ENCODE measurements at regions not wholly inside any gene's neighbourhood (a gene's known extent, or its start where the extent isn't known, plus 50 kb on each side); places are given as distances from the start of the nearest gene placed in this dataset.

- Histone ChIP-seq H3K4me1 (peaks cover 4 to 19% (median 13%) of the 10 kb centered on the region in 4 donors), H3K9me3 (no peaks in the 10 kb centered on the region), H3K4me3 (no peak overlapping the region), H3K36me3 (no peaks in the 10 kb centered on the region), H3K27ac (peak overlapping the region in 3 of 4 donors; percentile 10 to 35 (median 35)), H3K27me3 (no peaks in the 10 kb centered on the region)
- WGBS, 2 donors (ENCODE audit: low coverage in 1 of 2) = 50 to 74% methylated on average over 2 to 5 of the region's 5 CpGs
- DNase-seq = no peak
- in situ Hi-C loops (cut with MboI; ENCODE audit: low pct_ligation_motif_present in 1 of 4, low pct_unique_long_range_greater_than_20kb in 1 of 4, low sequenced_read_pairs in 3 of 4) (no loop called here), intact Hi-C loops (cut with DNase I; ENCODE audit: low total_unique reads) (no loop called here)
- TF ChIP-seq POLR2AphosphoS5 (IDR thresholded peaks at IDR 0.05) (no peak), CTCF (IDR thresholded peaks at IDR 0.05) (no peak), EP300 (IDR thresholded peaks at IDR 0.05; ENCODE audit: low read depth) (no peak), POLR2A (IDR thresholded peaks at IDR 0.05) (no peak)
Measured at GRCh38 chr2:120802158-120802557, 66.5 kb downstream of the GLI2 start.

- Histone ChIP-seq H3K27me3 (no peaks in the 10 kb centered on the region), H3K36me3 (no peaks in the 10 kb centered on the region), H3K9me3 (no peaks in the 10 kb centered on the region), H3K4me3 (no peak overlapping the region), H3K4me1 (peaks cover 4 to 19% (median 13%) of the 10 kb centered on the region in 4 donors), H3K27ac (peak overlapping the region in 3 of 4 donors; percentile 10 to 35 (median 35))
- intact Hi-C loops (cut with DNase I; ENCODE audit: low total_unique reads) = no loop called here
- in situ Hi-C loops (cut with MboI; ENCODE audit: low pct_ligation_motif_present in 1 of 4, low pct_unique_long_range_greater_than_20kb in 1 of 4, low sequenced_read_pairs in 3 of 4) = no loop called here
- TF ChIP-seq CTCF (IDR thresholded peaks at IDR 0.05) = no peak
- TF ChIP-seq POLR2A (IDR thresholded peaks at IDR 0.05) = no peak
- no peak for TF ChIP-seq EP300 (IDR thresholded peaks at IDR 0.05; ENCODE audit: low read depth)
- no peak for TF ChIP-seq POLR2AphosphoS5 (IDR thresholded peaks at IDR 0.05)
- WGBS, 2 donors (ENCODE audit: low coverage in 1 of 2) = 78% methylated on average over 3 of the region's 3 CpGs; no CpG with 5 or more reads in 1 of the 2 donors
- DNase-seq = no peak
Measured at GRCh38 chr2:120802867-120803484, 67.3 kb downstream of the GLI2 start.

GRCh38 chr2:120803764-120804335, 68.2 kb downstream of the GLI2 start:
- H3K4me1 ChIP-seq = peaks cover 4 to 16% (median 9%) of the 10 kb centered on the region in 4 donors
- H3K4me3 ChIP-seq = no peak overlapping the region
- TF ChIP-seq EP300 (IDR thresholded peaks at IDR 0.05; ENCODE audit: low read depth) = no peak
- no peak for TF ChIP-seq CTCF (IDR thresholded peaks at IDR 0.05)
- no peak for TF ChIP-seq POLR2AphosphoS5 (IDR thresholded peaks at IDR 0.05)
- no peak for TF ChIP-seq POLR2A (IDR thresholded peaks at IDR 0.05)
- H3K27me3 ChIP-seq = no peaks in the 10 kb centered on the region
- in situ Hi-C loops (cut with MboI; ENCODE audit: low pct_ligation_motif_present in 1 of 4, low pct_unique_long_range_greater_than_20kb in 1 of 4, low sequenced_read_pairs in 3 of 4) (no loop called here), intact Hi-C loops (cut with DNase I; ENCODE audit: low total_unique reads) (no loop called here)
- no peak overlapping the region for H3K27ac ChIP-seq
- H3K9me3 ChIP-seq = no peaks in the 10 kb centered on the region
- H3K36me3 ChIP-seq = no peaks in the 10 kb centered on the region
- DNase-seq = no peak
- 75 to 80% methylated on average over 4 to 11 of the region's 11 CpGs for WGBS, 2 donors (ENCODE audit: low coverage in 1 of 2)

GRCh38 chr2:120804459-120804858, 68.8 kb downstream of the GLI2 start:
- TF ChIP-seq EP300 (IDR thresholded peaks at IDR 0.05; ENCODE audit: low read depth) = no peak
- no peak for TF ChIP-seq POLR2A (IDR thresholded peaks at IDR 0.05)
- no peak for TF ChIP-seq POLR2AphosphoS5 (IDR thresholded peaks at IDR 0.05)
- TF ChIP-seq CTCF (IDR thresholded peaks at IDR 0.05) = no peak
- Histone ChIP-seq H3K4me3 (no peak overlapping the region), H3K36me3 (no peaks in the 10 kb centered on the region), H3K4me1 (peaks cover 4 to 16% (median 9%) of the 10 kb centered on the region in 4 donors), H3K27me3 (no peaks in the 10 kb centered on the region), H3K27ac (no peak overlapping the region), H3K9me3 (no peaks in the 10 kb centered on the region)
- DNase-seq = no peak
- intact Hi-C loops (cut with DNase I; ENCODE audit: low total_unique reads) = no loop called here
- WGBS, 2 donors (ENCODE audit: low coverage in 1 of 2) = 75% methylated on average over 6 of the region's 6 CpGs; no CpG with 5 or more reads in 1 of the 2 donors
- in situ Hi-C loops (cut with MboI; ENCODE audit: low pct_ligation_motif_present in 1 of 4, low pct_unique_long_range_greater_than_20kb in 1 of 4, low sequenced_read_pairs in 3 of 4) = no loop called here
